ENCODE measurements at regions not wholly inside any gene's neighbourhood (a gene's known extent, or its start where the extent isn't known, plus 50 kb on each side); places are given as distances from the start of the nearest gene placed in this dataset.

GRCh38 chr9:68648971-68649370 is 56.1 kb upstream of the PIP5K1B start:
- DNase-seq: no peak

- DNase-seq: no peak
These were observed 53.7 kb upstream of the PIP5K1B start for GRCh38 chr9:68651280-68651893.

GRCh38 chr9:68653141-68653595 is 51.9 kb upstream of the PIP5K1B start:
- no peak for DNase-seq

GRCh38 chr9:68654075-68654474 is 51.0 kb upstream of the PIP5K1B start:
- no peak for DNase-seq

All from bone marrow (tissue), 2 donors.